HL-60 (cell line): ENCODE measurements at regions not wholly inside any gene's neighbourhood (a gene's known extent, or its start where the extent isn't known, plus 50 kb on each side); places are given as distances from the start of the nearest gene placed in this dataset.

ENCODE experiments used
- POLR2AphosphoS5 ChIP-seq: IDR thresholded peaks from 2 replicates; pipeline ENCODE4 v1.6.1; 2012; ENCODE audit warnings: low read depth
- TF ChIP-seq, protein P1 (sequence below): IDR thresholded peaks from one replicate; pipeline ENCODE4 v1.5.1; 2011; ENCODE audit warnings: low read length, control low read depth, inconsistent platforms; ENCODE audit not compliant: insufficient read depth
- TF ChIP-seq, protein P2 (sequence below): IDR thresholded peaks from 2 replicates; pipeline ENCODE4 v1.6.1; 2012; ENCODE audit warnings: low read depth; ENCODE audit not compliant: insufficient replicate concordance

DNA sequence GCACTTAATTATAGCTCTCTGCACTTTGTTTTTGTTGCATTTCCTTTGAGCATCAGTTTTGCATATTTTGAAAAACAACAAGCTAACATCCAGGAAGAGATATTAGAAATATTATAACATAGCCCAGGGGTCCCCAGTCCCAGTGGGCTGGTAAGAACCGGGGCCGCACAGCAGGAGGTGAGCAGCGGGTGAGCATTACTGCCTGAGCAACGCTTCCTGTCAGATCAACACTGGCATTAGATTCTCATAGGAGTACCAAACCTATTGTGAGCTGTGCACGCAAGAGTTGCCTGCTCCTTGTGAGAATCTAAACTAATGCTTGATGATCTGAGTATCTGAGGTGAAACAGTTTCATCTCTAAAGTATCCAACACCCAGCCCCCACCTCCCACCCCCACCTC is 675.9 kb upstream of the ZNF608 start:
- TF ChIP-seq, protein P1, sequence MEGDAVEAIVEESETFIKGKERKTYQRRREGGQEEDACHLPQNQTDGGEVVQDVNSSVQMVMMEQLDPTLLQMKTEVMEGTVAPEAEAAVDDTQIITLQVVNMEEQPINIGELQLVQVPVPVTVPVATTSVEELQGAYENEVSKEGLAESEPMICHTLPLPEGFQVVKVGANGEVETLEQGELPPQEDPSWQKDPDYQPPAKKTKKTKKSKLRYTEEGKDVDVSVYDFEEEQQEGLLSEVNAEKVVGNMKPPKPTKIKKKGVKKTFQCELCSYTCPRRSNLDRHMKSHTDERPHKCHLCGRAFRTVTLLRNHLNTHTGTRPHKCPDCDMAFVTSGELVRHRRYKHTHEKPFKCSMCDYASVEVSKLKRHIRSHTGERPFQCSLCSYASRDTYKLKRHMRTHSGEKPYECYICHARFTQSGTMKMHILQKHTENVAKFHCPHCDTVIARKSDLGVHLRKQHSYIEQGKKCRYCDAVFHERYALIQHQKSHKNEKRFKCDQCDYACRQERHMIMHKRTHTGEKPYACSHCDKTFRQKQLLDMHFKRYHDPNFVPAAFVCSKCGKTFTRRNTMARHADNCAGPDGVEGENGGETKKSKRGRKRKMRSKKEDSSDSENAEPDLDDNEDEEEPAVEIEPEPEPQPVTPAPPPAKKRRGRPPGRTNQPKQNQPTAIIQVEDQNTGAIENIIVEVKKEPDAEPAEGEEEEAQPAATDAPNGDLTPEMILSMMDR = no peak
- TF ChIP-seq, protein P2, sequence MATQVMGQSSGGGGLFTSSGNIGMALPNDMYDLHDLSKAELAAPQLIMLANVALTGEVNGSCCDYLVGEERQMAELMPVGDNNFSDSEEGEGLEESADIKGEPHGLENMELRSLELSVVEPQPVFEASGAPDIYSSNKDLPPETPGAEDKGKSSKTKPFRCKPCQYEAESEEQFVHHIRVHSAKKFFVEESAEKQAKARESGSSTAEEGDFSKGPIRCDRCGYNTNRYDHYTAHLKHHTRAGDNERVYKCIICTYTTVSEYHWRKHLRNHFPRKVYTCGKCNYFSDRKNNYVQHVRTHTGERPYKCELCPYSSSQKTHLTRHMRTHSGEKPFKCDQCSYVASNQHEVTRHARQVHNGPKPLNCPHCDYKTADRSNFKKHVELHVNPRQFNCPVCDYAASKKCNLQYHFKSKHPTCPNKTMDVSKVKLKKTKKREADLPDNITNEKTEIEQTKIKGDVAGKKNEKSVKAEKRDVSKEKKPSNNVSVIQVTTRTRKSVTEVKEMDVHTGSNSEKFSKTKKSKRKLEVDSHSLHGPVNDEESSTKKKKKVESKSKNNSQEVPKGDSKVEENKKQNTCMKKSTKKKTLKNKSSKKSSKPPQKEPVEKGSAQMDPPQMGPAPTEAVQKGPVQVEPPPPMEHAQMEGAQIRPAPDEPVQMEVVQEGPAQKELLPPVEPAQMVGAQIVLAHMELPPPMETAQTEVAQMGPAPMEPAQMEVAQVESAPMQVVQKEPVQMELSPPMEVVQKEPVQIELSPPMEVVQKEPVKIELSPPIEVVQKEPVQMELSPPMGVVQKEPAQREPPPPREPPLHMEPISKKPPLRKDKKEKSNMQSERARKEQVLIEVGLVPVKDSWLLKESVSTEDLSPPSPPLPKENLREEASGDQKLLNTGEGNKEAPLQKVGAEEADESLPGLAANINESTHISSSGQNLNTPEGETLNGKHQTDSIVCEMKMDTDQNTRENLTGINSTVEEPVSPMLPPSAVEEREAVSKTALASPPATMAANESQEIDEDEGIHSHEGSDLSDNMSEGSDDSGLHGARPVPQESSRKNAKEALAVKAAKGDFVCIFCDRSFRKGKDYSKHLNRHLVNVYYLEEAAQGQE = no peak
- TF ChIP-seq POLR2AphosphoS5 = no peak
